T1000 (cell line): ENCODE measurements at regions not wholly inside any gene's neighbourhood (a gene's known extent, or its start where the extent isn't known, plus 50 kb on each side); places are given as distances from the start of the nearest gene placed in this dataset.

ENCODE experiments used
- DNase-seq: peaks from one replicate; lab custom pipeline; 2025; ENCODE audit warnings: mixed read lengths; lab: John Stamatoyannopoulos, UW

DNA sequence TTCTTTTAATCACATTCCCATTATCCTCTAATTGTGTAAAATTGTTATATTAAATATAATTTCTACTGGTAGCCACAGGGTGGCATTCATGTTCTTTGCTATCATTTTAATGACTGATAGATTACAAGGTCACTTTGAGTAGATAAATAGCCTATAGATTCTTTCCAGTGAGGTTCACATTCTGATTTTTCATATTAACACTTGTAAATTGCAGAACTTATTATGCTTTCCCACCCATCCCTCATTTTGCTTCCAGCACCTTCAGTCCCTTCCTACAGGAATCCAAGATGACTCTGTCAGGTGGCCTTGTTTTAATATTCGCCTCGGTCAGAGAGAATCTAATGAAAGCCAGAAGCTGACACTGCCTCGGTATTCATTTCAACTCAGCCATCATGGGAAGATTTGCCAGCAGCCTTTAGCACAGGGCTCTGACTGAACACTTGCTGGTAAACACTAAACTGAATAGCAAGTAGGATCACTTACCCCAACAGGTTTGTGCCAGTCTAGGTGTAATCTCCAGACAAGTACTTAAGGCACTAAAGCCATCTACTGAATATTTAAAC lies 101.2 kb upstream of the FSHR start:
- no peak for DNase-seq

DNA sequence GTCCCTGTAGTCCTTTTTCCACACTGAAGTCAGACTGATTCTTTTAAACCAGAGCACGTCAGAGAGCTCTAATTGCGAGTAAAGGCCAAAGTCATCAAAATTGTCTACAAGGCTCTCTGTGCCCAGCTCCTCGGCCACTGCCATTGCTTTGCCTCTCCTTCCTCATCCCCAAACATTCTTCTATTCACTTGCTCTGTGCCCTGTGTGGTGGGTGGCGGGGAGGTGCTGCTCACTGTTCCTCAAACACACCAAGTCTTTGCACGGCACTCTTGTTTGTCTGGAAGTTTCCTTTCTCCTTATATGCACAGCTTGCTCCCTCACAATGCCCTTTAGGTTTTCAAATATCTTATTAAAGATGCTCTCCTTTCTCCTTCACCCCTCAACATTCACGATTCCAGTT lies 100.1 kb upstream of the FSHR start:
- no peak for DNase-seq

DNA sequence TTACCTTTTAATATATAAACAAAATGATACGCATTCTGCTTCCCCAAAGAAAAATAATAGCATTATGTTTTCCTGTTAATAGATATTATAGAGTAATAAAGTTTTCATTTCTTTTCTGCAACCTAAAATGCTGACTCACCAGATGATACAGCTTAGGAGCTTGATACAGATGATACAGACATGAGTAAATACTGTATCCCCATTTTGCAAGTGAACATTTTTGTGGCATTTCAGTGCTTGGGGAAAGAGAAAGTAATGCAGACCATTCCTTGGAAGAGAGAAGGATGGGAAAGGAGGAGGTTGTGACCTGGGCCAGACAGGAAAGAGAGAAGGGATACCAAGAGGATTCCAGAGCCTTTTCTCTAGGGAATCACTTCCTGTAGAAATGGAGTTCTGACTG lies 97.5 kb upstream of the FSHR start:
- no peak for DNase-seq

DNA sequence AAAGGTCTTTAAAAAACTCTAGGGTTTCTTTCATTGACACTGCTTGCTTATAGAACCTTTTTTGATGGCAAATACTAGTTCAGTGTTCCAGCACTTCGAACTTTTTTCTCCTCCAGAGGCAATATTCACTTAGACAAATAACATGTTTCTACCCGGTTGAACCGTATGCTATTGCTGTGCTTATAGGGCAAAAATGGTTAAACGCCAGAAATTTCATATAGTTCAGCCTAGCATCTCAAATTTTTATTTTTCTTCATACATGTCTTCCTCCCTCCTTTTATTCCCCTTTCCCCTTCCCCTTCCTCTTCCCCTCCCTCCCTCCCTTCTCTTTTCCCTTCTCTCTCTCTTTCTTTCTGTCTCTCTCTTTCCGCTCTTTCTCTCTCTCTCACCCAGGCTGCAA lies 96.9 kb upstream of the FSHR start:
- no peak for DNase-seq

DNA sequence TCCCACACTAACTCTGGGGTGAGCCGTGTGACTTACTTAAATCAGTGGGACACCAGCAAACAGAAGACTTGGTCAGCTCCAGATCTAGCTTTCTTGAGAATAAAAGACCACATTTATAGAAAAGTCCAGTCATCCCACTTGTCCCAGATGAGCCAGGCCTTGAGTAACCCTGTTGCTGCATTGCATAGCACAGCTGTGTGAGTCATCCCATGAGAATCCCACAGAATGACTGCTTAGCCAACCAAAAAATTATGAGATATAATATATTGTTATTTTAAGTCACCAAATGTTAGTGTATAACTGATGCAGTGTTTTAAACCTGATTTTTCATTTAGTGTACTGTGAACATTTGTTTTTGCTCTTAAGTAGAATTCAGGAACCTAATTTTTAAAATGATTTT lies 94.2 kb upstream of the FSHR start:
- peak; percentile 59 for DNase-seq

DNA sequence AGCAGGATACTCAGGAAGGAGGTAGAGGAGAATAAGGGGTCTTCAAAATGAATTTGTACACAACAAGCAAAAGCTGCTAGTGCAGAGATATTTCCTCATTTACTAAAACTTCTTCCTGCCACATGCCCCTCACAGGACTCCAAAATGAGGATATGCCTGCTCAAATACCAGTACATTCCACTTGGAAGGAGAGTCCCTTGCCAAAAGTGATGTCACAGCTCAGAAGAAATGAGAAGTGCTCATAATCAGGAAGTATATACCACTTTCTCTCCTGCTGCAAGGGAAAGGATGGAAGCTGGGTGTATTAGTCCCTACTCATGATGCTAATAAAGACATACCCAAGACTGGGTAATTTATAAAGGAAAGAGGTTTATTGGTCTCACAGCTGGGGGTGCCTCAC lies 87.7 kb upstream of the FSHR start:
- DNase-seq, result no peak

DNA sequence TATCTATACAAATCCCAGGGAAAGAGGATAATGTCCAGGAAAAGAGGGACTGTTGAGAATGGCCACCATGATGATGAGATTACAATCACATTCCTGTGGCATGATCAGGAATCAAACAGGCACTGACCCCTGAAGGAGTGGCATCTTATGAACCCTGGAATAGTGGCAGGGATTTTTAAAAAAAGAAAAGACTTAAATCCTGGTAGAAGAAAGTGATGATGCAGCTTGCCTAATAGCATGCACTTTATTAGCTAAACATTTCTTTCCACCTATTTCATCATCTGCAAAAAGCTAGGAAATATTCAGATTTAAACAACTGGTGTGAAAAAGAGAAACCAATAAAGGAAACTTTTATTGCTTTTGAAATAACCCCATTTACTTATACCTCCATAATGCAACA lies 87.2 kb upstream of the FSHR start:
- no peak for DNase-seq

DNA sequence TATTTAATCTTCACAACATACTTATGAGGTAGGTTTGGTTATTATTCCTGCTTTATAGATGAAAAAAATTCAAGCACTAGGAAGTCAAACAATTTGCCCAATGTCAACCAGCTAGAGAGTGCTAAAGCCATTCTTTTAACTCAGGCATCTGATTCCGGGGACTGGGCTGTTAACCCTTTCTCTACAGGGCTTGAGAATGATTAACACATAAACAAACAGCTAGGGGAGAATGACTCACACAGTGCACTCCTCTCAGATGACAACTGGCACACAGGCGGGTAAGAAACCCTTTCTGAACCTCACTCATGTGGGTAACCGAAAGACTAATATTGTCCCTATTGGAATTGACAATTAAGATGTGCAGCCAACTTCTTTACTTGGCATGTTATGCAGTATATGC lies 86.3 kb upstream of the FSHR start:
- no peak for DNase-seq

DNA sequence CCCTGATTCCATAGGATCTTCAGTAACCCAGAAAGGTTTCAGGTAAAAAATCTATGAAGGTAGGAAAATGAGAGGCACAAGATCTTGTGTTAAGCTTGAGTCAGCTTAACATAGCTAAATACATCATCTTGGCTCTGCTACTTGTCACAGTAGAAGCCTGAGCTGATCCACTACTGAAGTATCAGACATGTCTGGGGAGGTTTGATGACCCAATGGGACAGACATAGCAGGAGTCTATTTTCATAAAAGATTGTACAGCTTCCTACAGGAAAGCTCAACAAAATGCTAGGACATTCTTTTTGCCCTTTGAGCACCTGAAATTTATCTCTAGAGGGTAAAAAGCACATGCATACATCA lies 84.3 kb upstream of the FSHR start:
- DNase-seq, result no peak

DNA sequence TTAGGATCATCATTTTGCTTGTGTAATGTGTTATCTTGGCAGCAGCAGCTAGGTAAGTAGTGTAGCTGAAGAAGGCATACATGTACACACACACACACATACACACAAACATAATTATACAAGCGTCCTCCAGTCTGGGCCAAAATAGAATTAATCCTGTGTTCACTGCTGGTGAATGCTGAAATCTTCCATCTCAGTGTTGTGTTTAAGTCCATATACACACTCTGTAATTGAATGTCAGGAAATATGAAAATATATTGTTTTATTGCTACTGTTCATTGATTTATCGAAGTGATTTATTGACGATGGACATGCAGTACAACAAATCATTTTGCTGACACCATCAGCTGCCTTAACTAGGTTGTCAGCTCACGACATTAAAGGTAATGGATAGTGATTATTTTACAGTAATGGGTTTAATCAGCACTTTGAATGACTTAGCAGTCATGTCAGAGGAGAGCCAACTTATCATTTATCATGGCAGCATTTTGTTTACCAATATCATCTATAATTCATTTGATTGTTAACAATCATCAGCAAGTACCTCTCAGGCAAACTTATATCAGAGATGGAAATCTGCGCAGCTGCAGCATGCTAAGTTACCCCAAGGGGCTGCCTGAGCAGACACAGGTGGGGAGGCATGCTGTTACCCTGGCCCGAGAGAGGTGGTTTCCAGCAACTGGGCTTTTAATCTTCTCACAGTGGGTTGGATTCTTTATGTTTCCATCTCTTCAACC lies 83.7 kb upstream of the FSHR start:
- no peak for DNase-seq

DNA sequence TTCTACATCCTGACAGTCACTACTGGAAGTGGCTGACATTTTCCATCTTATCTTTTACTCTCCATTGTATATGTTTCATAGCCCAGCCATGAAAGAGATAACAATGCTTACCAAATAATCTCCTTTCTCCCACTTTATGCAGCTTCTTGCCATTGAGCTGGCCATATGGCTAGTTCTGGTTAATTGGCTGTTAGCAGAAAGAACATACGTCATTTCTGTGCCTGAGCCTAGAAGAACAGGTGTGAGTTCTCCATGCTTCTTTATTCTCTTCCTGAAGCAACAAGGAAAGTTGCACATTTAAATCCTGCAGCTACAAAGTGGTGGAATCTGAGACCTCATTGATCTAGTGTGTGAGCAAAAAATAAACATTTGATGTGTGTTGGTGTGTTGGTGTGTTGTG lies 82.0 kb upstream of the FSHR start:
- DNase-seq, result no peak

DNA sequence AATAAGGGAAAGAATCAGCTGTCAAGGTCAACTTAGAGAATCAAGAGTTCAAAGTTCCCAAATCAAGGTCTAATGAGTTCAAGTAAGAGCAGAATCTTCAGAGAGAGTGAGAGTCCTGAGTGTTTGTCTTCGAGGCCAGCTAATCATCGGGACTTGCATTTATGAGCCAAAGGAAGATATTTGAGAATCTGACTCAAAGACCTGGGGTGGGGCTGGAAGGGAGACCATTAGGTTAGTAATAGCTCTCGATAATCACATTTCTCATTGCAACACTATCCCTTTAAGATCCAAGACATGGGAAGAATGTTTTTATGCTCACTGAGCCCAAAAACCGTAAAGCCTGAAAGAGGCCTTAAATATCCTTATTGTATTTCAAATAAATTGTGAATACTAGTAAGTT lies 72.0 kb upstream of the FSHR start:
- no peak for DNase-seq

DNA sequence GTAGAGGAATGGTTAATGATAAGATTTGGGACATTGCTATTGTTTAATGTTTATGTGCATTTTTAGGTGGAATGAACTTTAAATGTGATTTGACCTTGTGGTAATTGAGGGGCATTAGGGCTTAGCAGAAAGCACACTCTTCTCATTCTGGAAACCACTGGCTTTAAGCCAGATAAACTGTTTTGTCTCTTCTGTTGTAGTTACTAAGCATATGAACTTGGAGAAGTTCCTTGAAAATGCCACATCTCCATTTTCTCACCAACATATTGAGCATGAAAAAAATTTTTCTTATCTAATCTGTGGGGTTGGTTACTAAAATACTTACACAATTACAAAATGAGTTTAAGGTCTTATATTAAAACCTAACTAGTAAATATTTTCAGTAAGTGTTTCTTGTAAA lies 70.8 kb upstream of the FSHR start:
- DNase-seq, result no peak

DNA sequence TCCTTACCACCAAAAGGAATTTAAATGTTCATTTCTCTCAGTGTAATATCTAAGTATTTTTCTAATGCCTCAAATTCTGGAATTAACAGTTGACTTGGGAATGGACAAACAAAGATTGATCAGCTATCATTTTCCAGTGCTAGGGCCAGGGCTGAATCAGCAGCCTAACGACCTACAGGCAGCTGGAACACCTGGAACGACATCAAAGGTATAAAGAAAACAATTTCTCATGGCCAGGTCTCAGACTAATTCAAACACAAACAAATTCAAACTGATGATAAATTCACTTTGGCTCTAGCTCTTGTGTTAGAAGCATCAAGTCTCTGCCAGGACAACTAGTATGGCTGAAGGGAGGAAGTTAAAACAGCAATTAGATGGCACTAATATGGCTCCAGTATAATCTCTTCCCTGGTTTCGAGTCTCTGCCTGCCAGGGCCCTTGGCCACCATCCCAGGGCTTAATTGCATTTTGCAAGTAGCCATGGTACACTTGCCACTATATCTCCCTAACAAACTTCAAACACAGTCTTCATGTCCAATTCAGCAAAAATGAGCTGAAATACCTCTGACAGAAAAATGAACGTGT lies 70.2 kb upstream of the FSHR start:
- DNase-seq, result no peak

DNA sequence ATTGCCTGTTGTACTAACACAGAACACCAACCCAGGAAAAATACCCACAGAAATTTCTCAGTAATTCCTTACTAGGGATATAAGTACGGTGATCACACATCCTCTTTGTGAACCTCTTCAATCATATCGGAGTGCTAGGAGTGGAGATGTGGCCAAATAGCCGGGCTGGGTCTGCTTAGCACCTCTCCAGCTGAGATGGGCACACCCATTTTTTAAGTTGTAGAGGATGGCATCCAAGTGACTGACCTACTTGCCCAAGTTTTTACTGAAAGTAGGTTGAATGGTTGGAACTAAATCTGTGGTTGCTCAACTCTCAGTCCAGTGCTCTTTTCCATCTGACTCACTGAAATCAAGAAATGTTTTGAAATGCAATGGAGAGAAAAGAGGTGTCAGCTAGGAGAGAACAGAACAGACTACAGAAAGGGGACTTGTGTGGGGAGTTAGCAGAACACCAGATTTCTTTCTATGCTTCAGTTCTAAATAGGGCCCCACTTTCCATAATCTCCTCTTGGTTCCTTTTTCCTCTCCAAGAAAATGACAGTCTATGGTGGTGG lies 68.7 kb upstream of the FSHR start:
- no peak for DNase-seq

DNA sequence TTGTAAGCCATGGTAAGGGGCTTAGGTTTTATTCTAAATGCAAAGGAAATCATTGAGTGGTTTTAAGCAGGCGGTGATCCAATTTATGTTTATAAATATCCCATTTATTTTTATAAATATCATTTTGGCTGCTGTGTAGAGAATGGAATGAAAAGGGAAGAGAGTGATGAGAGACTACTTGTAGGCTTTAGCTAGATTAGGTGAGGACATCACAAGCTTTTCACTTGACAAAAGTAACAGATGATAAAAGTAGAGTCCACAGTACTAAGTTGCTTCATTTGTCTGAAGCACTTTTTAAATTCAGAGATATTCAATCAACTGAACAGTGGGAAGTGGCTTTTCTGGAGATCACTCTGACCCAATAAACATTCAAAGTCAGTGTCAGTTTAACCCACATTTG lies 65.4 kb upstream of the FSHR start:
- no peak for DNase-seq

DNA sequence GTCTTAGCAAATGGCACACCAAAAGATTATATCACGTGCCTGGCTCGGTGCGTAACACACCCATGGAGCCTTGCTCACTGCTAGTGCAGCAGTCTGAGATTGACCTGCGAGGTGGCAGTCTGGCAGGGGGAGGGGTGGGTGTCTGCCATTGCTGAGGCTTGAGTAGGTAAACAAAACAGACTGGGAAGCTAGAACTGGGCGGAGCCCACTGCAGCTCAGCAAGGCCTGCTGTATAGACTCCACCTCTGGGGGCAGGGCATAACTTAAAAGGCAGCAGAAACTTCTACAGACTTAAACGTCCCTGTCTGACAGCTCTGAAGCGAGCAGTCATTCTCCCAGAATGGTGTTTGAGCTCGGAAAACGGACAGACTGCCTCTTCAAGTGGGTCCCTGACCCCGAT lies 55.9 kb upstream of the FSHR start:
- DNase-seq, result no peak

DNA sequence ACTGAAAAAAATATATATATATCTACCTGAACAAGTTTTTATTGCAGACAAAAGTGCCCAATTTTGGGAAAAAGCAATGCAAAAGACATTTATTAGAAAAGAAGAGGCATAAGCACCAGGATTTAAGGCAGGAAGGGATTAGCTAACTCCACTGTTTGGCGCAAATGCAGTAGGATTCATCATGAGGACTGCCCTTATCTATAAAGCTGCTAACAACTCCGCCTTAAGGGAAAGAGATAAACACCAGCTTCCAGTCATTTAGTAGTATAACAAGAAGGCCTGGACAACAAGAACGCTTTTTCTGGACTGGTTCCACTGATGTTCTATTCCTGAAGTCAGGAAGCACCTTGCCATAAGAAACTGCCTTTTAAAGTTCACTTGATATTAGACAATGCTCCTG lies 52.9 kb upstream of the FSHR start:
- no peak for DNase-seq
